H9 (cell line): ENCODE measurements at regions not wholly inside any gene's neighbourhood (a gene's known extent, or its start where the extent isn't known, plus 50 kb on each side); places are given as distances from the start of the nearest gene placed in this dataset.

Experiments used
- DNase-seq: peaks from one replicate; pipeline ENCODE4 v3.0.0-alpha.2; 2017
- H2AFZ ChIP-seq: one replicate; pipeline ENCODE4 v1.6.1; 2013; ENCODE audit warnings: mild to moderate bottlenecking, low read length, control low read depth, moderate library complexity
- H2AK5ac ChIP-seq: 2 replicates; pipeline ENCODE4 v1.6.1; 2013; ENCODE audit warnings: low read length, control low read depth, mixed read lengths; ENCODE audit not compliant: insufficient read length
- H2BK120ac ChIP-seq: one replicate; pipeline ENCODE4 v1.6.1; 2013; ENCODE audit warnings: low read depth, mild to moderate bottlenecking, low read length, control low read depth, inconsistent platforms; ENCODE audit not compliant: poor library complexity, severe bottlenecking
- H2BK12ac ChIP-seq: 2 replicates; pipeline ENCODE4 v1.6.1; 2013; ENCODE audit warnings: low read length, control low read depth, mixed read lengths, low read depth; ENCODE audit not compliant: insufficient read length
- H2BK15ac ChIP-seq: 2 replicates; pipeline ENCODE4 v1.6.1; 2013; ENCODE audit warnings: low read depth, low read length, control low read depth
- H2BK20ac ChIP-seq: one replicate; pipeline ENCODE4 v1.6.1; 2013; ENCODE audit warnings: low read depth, mild to moderate bottlenecking, low read length, control low read depth, inconsistent platforms; ENCODE audit not compliant: poor library complexity, severe bottlenecking
- H2BK5ac ChIP-seq: 2 replicates; pipeline ENCODE4 v1.6.1; 2013; ENCODE audit warnings: low read length, control low read depth, mixed read lengths; ENCODE audit not compliant: insufficient read length
- H3K14ac ChIP-seq: 2 replicates; pipeline ENCODE4 v1.6.1; 2013; ENCODE audit warnings: low read length, control low read depth; ENCODE audit not compliant: insufficient read depth
- H3K18ac ChIP-seq: 2 replicates; pipeline ENCODE4 v1.6.1; 2013; ENCODE audit warnings: low read depth, mild to moderate bottlenecking, mixed read lengths, low read length, control low read depth; ENCODE audit not compliant: insufficient read length
- H3K23ac ChIP-seq: 2 replicates; pipeline ENCODE4 v1.6.1; 2013; ENCODE audit warnings: low read length, control low read depth, mixed read lengths, low read depth; ENCODE audit not compliant: insufficient read length
- H3K23me2 ChIP-seq: 2 replicates; pipeline ENCODE4 v1.6.1; 2013; ENCODE audit warnings: low read depth, mild to moderate bottlenecking, mixed read lengths, low read length, control low read depth; ENCODE audit not compliant: insufficient read length, poor library complexity, severe bottlenecking
- H3K27ac ChIP-seq: 2 replicates; pipeline ENCODE4 v1.5.1; 2013; ENCODE audit warnings: low read length, control low read depth, mixed read lengths, low read depth; ENCODE audit not compliant: insufficient read length
- H3K27me3 ChIP-seq: 2 replicates; pipeline ENCODE4 v1.6.1; 2013; ENCODE audit warnings: low read length, control low read depth, inconsistent platforms; ENCODE audit not compliant: insufficient read depth
- H3K4ac ChIP-seq: 2 replicates; pipeline ENCODE4 v1.6.1; 2013; ENCODE audit warnings: low read depth, mild to moderate bottlenecking, control low read depth, inconsistent platforms, low read length, moderate library complexity
- H3K4me1 ChIP-seq: 2 replicates; pipeline ENCODE4 v1.6.1; 2013; ENCODE audit warnings: low read length, control low read depth, inconsistent platforms; ENCODE audit not compliant: insufficient read depth
- H3K4me2 ChIP-seq: 2 replicates; pipeline ENCODE4 v1.6.1; 2013; ENCODE audit warnings: low read length, control low read depth, mixed read lengths; ENCODE audit not compliant: insufficient read length, insufficient read depth
- H3K56ac ChIP-seq: 2 replicates; pipeline ENCODE4 v1.6.1; 2013; ENCODE audit warnings: low read depth, mild to moderate bottlenecking, mixed read lengths, low read length, control low read depth; ENCODE audit not compliant: insufficient read length
- H3K79me1 ChIP-seq: 2 replicates; pipeline ENCODE4 v1.6.1; 2013; ENCODE audit warnings: low read depth, mild to moderate bottlenecking, moderate library complexity, low read length, control low read depth, inconsistent platforms; ENCODE audit not compliant: insufficient read depth, poor library complexity, severe bottlenecking
- H3K79me2 ChIP-seq: 2 replicates; pipeline ENCODE4 v1.6.1; 2013; ENCODE audit warnings: low read length, control low read depth, inconsistent platforms; ENCODE audit not compliant: insufficient read depth
- H3K9ac ChIP-seq: 2 replicates; pipeline ENCODE4 v1.6.1; 2013; ENCODE audit warnings: low read length, control low read depth, mixed read lengths; ENCODE audit not compliant: insufficient read length; ENCODE audit errors: extremely low read depth
- H3K9me3 ChIP-seq: one replicate; pipeline ENCODE4 v1.6.1; 2013; ENCODE audit warnings: low read depth, low read length, inconsistent platforms; ENCODE audit not compliant: control insufficient read depth
- H3T11ph ChIP-seq: one replicate; pipeline ENCODE4 v1.6.1; 2013; ENCODE audit warnings: mild to moderate bottlenecking, low read length, control low read depth, inconsistent platforms
- H4K20me1 ChIP-seq: one replicate; pipeline ENCODE4 v1.6.1; 2013; ENCODE audit not compliant: control insufficient read depth, insufficient read length, insufficient read depth
- H4K5ac ChIP-seq: 2 replicates; pipeline ENCODE4 v1.6.1; 2013; ENCODE audit warnings: low read depth, mild to moderate bottlenecking, mixed read lengths, low read length, control low read depth; ENCODE audit not compliant: insufficient read length
- H4K8ac ChIP-seq: replicated peaks from 2 replicates; pipeline ENCODE4 v1.6.1; 2013; ENCODE audit warnings: low read length, control low read depth, mixed read lengths, low read depth; ENCODE audit not compliant: insufficient read length
- H4K91ac ChIP-seq: 2 replicates; pipeline ENCODE4 v1.6.1; 2013; ENCODE audit warnings: low read depth, mild to moderate bottlenecking, moderate library complexity, mixed read lengths, low read length, control low read depth; ENCODE audit not compliant: insufficient read length
- H3K27ac Mint-ChIP-seq, 3 experiments: 2 replicates in 2 of 3; 3 replicates in 1 of 3; pipeline ENCODE4 v1.8.0; 2020 to 2021; ENCODE audit warnings: mixed read lengths in 3 of 3, mild to moderate bottlenecking in 1 of 3, moderate library complexity in 1 of 3
- H3K27me3 Mint-ChIP-seq: 2 replicates; pipeline ENCODE4 v1.8.0; 2021; ENCODE audit warnings: low read depth, mild to moderate bottlenecking, moderate library complexity, mixed read lengths
- H3K36me3 Mint-ChIP-seq, 3 experiments: 2 replicates in 2 of 3; 3 replicates in 1 of 3; pipeline ENCODE4 v1.8.0; 2020 to 2021; ENCODE audit warnings: low read depth in 3 of 3, mixed read lengths in 3 of 3; ENCODE audit not compliant: insufficient read depth in 1 of 3
- H3K4me1 Mint-ChIP-seq, 2 experiments: 2 replicates each; pipeline ENCODE4 v1.8.0; 2020; ENCODE audit warnings: mixed read lengths in 2 of 2
- H3K4me3 Mint-ChIP-seq, 2 experiments: 2 replicates in 1 of 2; 3 replicates in 1 of 2; pipeline ENCODE4 v1.8.0; 2020 to 2021; ENCODE audit warnings: mild to moderate bottlenecking in 2 of 2, mixed read lengths in 2 of 2, moderate library complexity in 1 of 2
- H3K9me3 Mint-ChIP-seq, 2 experiments: 2 replicates in 1 of 2; 3 replicates in 1 of 2; pipeline ENCODE4 v1.8.0; 2020; ENCODE audit warnings: mild to moderate bottlenecking in 2 of 2, mixed read lengths in 2 of 2, moderate library complexity in 1 of 2
- TF ChIP-seq, protein P1 (sequence below): fragments of 200-600 bp; sonication (generic); conservative IDR thresholded peaks from 3 replicates; pipeline ENCODE4 v1.8.0; 2021; ENCODE audit warnings: antibody characterized with exemption, mild to moderate bottlenecking

DNA sequence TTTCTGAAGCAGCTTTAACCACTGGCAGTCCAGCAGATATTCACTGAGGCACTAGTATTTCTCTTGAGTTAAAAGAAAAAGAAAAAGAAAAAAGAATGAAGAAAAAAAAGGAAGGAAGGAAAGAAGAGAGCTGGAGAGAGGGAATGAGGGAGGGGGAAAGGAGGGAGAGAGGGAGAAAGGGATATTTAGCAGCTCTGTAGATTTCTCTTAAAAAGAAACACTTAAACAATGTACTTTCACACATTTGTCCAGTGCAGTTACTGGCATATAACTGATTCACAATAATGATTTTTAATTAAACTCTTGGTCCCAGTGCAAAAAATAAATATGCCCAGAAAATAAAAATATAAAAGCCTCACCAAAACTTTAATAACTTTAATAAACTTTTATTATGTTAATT is 386.4 kb downstream of the KCNJ2 start:
- H3K23me2 ChIP-seq, result no peaks in the 10 kb centered on the region
- no peak overlapping the region for H3K4me2 ChIP-seq
- no peak overlapping the region for H3K27ac ChIP-seq
- no peak overlapping the region for H4K5ac ChIP-seq
- H3K14ac ChIP-seq, result no peak overlapping the region
- H2BK120ac ChIP-seq, result no peak overlapping the region
- H3K79me1 ChIP-seq, result no peaks in the 10 kb centered on the region
- no peak overlapping the region for H3K56ac ChIP-seq
- H2BK15ac ChIP-seq, result no peak overlapping the region
- TF ChIP-seq, protein P1, sequence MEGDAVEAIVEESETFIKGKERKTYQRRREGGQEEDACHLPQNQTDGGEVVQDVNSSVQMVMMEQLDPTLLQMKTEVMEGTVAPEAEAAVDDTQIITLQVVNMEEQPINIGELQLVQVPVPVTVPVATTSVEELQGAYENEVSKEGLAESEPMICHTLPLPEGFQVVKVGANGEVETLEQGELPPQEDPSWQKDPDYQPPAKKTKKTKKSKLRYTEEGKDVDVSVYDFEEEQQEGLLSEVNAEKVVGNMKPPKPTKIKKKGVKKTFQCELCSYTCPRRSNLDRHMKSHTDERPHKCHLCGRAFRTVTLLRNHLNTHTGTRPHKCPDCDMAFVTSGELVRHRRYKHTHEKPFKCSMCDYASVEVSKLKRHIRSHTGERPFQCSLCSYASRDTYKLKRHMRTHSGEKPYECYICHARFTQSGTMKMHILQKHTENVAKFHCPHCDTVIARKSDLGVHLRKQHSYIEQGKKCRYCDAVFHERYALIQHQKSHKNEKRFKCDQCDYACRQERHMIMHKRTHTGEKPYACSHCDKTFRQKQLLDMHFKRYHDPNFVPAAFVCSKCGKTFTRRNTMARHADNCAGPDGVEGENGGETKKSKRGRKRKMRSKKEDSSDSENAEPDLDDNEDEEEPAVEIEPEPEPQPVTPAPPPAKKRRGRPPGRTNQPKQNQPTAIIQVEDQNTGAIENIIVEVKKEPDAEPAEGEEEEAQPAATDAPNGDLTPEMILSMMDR, result no peak
- no peaks in the 10 kb centered on the region for H3K9me3 ChIP-seq
- no peak overlapping the region for H2AK5ac ChIP-seq
- peaks cover 0 to 3% of the 10 kb centered on the region in 2 experiments; a peak in 3 of 5 replicates for H3K9me3 Mint-ChIP-seq
- 0 out of 4 replicates have a peak, but pooled peaks cover 3 to 4% of the 10 kb centered on the region in 2 experiments for H3K4me1 Mint-ChIP-seq
- H4K20me1 ChIP-seq, result no peaks in the 10 kb centered on the region
- no peak for DNase-seq
- no peak overlapping the region for H2BK12ac ChIP-seq
- H4K91ac ChIP-seq, result no peak overlapping the region
- no peak overlapping the region for H2BK5ac ChIP-seq
- H3K23ac ChIP-seq, result no peak overlapping the region
- H2BK20ac ChIP-seq, result no peak overlapping the region
- H3K27ac Mint-ChIP-seq, result no peak overlapping the region
- H3T11ph ChIP-seq, result no peak overlapping the region
- no peak overlapping the region for H3K4me3 Mint-ChIP-seq
- peaks cover 2% of the 10 kb centered on the region; the same call in 1 of the 2 replicates for H3K27me3 Mint-ChIP-seq
- H3K4ac ChIP-seq, result no peak overlapping the region
- no peak overlapping the region for H2AFZ ChIP-seq
- H3K36me3 Mint-ChIP-seq, result peaks cover 0 to 6% (median 2%) of the 10 kb centered on the region in 3 experiments; a peak in 4 of 7 replicates
- no peaks in the 10 kb centered on the region for H3K27me3 ChIP-seq
- H4K8ac ChIP-seq, result no peak overlapping the region
- no peak overlapping the region for H3K9ac ChIP-seq
- H3K4me1 ChIP-seq, result no peaks in the 10 kb centered on the region; the same call in 1 of the 2 replicates
- H3K18ac ChIP-seq, result no peak overlapping the region
- H3K79me2 ChIP-seq, result no peaks in the 10 kb centered on the region
